Stimulated activated effector memory CD8-positive, alpha-beta T cell treated with anti-CD3 and anti-CD28 coated beads, Interleukin-12 subunit alpha, Interleukin-12 subunit beta, amount 100 ng/mL, for 72 hours (primary cell): ENCODE measurements at regions not wholly inside any gene's neighbourhood (a gene's known extent, or its start where the extent isn't known, plus 50 kb on each side); places are given as distances from the start of the nearest gene placed in this dataset.
A peak's percentile ranks its signal among the peaks of the same experiment; 100 is the strongest.
"Not testable (repeated sequence)": the region's sequence is repeated elsewhere in the genome, so short reads cannot be mapped to it uniquely, and the experiment has no call there.

Experiments
- ATAC-seq: fragments of 150-1000 bp; cut with Tn5 transposase; 2 replicates; pipeline ENCODE4 v1.10.0; 2021
- DNase-seq, 2 donors: peaks; one replicate each; pipeline ENCODE4 v3.0.0; 2021 to 2022; ENCODE audit warnings: low spot score in 2 of 2
- H3K27ac Mint-ChIP-seq: one replicate; pipeline ENCODE4 v1.8.0; 2022; ENCODE audit warnings: mild to moderate bottlenecking, mixed read lengths
- H3K36me3 Mint-ChIP-seq: one replicate; pipeline ENCODE4 v1.8.0; 2022; ENCODE audit warnings: mild to moderate bottlenecking, mixed read lengths
- H3K4me1 Mint-ChIP-seq: one replicate; pipeline ENCODE4 v1.8.0; 2022; ENCODE audit warnings: mixed read lengths
- H3K4me3 Mint-ChIP-seq: one replicate; pipeline ENCODE4 v1.8.0; 2022; ENCODE audit warnings: mild to moderate bottlenecking, mixed read lengths
- H3K9me3 Mint-ChIP-seq: one replicate; pipeline ENCODE4 v1.8.0; 2022; ENCODE audit warnings: mixed read lengths

DNA sequence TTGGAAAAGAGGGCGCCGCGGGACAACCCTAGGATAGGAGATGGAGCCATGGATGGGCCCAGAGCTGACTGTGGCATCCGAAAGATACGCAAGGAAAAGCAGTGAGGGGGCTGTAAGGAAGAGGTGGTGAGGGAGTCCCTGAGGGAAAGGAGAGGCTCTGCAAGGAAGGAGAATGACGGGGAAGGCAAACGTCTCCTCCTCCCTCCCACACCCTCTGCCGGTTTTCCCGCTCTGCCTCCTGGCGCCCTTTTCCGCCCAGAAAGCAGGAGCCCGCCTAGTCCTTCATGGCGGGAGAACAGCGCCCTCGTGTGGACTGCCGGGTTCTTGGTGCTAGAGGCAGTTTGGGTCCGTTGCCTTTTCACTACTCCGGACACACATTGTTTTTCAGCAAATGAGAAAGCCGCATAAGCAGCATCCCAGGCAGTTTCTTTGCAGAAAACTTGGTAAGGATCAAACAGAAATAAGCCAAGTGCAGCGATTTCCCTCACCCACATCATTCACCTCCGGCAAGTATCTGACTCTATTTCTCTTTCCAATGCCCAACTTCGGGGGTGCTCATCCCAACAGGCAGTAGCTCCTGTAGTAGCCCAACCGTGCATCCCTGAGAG lies 200.4 kb downstream of the INO80D start:
- DNase-seq (peak; percentile 49 to 77), ATAC-seq (no peak)
- Mint-ChIP-seq H3K9me3 (no peaks in the 10 kb centered on the region), H3K4me1 (peaks cover 8% of the 10 kb centered on the region), H3K4me3 (no peak overlapping the region), H3K27ac (no peak overlapping the region), H3K36me3 (no peaks in the 10 kb centered on the region)

DNA sequence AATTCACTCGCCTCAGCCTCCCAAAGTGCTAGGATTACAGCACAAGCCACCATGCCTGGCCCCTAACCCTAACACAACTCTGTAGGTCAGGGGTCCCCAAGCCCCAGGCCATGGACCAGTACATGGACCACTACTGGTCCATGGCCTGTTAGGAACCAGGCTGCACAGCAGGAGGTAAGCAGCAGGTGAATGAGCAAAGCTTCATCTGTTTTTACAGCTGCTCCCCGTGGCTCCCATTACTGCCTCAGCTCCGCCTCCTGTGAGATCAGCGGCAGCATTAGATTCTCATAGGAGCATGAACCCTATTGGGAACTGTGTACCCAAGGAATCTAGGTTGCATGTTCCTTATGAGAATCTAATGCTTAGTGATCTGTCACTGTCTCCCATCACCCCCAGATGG lies 201.7 kb downstream of the NRP2 start:
- no peaks in the 10 kb centered on the region for H3K36me3 Mint-ChIP-seq
- peaks cover 8% of the 10 kb centered on the region for H3K4me1 Mint-ChIP-seq
- no peak overlapping the region for H3K4me3 Mint-ChIP-seq
- ATAC-seq, result no peak
- no peak overlapping the region for H3K27ac Mint-ChIP-seq
- no peaks in the 10 kb centered on the region for H3K9me3 Mint-ChIP-seq
- DNase-seq, result no peak

DNA sequence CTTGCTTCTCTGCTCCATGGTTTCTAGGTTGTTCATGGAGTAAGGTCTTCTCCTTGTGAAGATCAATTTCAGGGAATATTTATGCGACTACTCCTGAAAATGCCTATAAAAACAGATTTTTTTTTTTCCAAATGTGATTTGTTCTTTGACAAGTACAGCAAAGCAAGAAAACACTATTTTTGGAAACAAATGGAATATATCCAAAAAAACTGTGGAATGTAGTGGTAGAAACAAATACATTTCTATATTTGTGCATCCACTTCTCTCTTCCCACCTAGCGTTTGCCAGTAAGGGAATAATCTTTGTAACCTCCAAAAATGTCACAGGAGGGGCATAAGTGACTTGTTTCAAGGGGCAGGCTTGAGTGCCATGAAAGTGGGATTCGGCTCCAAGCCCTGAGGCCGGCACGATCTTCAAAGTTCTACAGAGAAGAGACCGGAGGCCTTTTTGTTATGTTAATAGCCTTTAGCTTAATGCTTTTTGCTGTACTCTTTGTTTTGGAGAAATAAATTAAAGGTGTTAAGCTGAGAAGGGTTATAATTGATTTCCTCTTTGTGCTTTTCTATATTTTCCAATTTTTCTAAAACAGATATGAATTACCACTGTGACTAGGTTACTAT lies 200.6 kb downstream of the NRP2 start:
- no peak overlapping the region for H3K27ac Mint-ChIP-seq
- no peak for ATAC-seq
- H3K4me3 Mint-ChIP-seq, result no peak overlapping the region
- H3K36me3 Mint-ChIP-seq, result no peaks in the 10 kb centered on the region
- H3K4me1 Mint-ChIP-seq, result peaks cover 5% of the 10 kb centered on the region
- DNase-seq, result no peak
- H3K9me3 Mint-ChIP-seq, result no peaks in the 10 kb centered on the region

DNA sequence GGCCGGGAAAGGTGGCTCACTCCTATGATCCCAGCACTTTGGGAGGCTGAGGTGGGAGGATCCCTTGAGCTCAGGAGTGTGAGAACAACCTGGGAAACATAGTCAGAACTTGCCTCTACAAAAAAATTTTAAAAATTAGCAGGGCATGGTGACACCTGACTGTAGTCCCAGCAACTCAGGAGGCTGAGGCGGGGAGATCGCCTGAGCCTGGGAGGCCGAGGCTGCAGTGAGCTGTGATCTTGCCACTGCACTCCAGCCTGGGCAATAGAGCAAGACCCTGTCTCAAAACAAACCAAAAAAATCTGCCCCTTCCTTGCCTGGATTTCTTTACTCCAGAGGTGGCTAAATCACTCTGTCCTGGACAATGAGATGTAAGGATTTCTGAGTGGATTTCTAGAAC lies 197.7 kb downstream of the NRP2 start:
- Mint-ChIP-seq H3K4me1 (no peaks in the 10 kb centered on the region), H3K9me3 (no peaks in the 10 kb centered on the region), H3K27ac (no peak overlapping the region), H3K36me3 (no peaks in the 10 kb centered on the region), H3K4me3 (no peak overlapping the region)
- ATAC-seq, result no peak
- DNase-seq, result no peak

DNA sequence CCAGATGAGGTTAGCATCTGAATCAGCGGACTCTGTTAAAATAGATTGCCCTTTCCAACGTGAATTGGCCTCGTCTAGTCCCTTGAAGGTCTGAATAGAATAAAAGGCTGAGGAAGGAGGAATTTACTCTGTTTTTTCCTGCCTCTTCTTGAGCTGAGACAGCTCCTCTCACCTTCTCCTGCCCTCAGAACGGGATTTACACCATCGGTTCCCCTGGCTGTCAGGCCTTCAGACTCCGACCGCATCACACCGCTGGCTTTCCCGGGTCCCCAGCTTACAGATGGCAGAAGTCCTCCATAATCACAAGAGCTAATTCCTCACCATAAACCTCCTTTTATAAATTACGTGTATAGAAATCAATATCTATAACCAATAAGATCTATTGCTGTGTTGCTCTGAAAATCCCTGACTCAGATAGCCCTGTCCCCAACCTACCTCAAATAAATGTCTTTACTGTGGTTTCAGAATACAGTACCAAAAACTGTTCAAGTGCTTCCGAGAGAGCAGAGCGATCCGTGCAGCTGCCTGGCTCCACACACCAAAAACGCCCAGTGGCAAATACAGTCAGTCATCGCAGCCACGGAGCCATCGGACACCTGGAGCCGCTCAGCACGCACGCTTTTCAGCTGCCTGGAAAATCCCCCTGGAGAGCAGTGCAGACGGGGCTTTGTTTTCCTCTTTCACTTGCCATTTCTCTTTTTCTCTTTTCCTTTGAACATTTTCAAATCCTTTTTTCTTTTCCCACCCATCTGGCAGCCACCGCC lies 196.9 kb downstream of the NRP2 start:
- H3K4me1 Mint-ChIP-seq, result no peaks in the 10 kb centered on the region
- no peak overlapping the region for H3K27ac Mint-ChIP-seq
- no peaks in the 10 kb centered on the region for H3K36me3 Mint-ChIP-seq
- DNase-seq, result no peak
- no peaks in the 10 kb centered on the region for H3K9me3 Mint-ChIP-seq
- no peak overlapping the region for H3K4me3 Mint-ChIP-seq
- no peak for ATAC-seq

DNA sequence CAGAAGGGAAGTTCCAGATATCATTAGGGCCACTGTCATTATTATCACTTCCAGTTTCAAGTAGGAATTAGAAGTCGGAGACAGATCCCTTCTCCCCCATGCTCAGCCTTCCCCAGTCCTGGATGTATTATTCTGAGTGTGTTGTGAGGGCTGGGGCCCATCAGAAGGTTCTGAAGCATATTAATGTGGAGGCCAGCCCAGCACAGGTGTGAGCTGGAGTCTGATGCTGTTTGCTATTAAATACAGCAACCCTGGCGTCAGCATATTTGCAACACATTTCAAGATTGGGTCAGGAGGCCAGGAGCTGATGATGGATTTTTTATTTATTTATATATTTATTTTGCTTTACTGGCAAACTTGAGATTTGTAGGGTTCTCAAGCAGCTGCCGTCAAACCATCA lies 195.2 kb downstream of the NRP2 start:
- Mint-ChIP-seq H3K9me3 (no peaks in the 10 kb centered on the region), H3K27ac (no peak overlapping the region), H3K36me3 (no peaks in the 10 kb centered on the region), H3K4me1 (no peaks in the 10 kb centered on the region), H3K4me3 (no peak overlapping the region)
- DNase-seq, result no peak
- ATAC-seq, result no peak

DNA sequence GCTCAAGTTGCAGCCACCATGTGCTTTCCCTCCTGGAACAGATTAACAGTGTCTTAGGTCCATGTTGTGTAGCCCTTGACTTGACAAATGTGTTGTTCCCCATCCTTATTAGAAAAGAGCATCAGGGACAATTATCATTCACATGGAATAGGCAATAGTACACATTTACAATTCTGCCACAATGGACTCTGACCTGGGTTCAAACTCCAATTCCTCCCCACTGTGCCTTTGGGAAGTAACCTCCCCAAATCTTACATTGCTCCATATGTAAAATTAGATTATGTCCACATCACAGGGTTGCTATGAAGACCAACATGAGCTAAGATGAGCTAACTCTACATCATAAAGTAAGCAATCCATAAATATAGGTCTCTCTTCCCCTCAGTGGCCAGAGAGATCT lies 193.8 kb downstream of the NRP2 start:
- ATAC-seq (no peak), DNase-seq (no peak)
- Mint-ChIP-seq H3K9me3 (no peaks in the 10 kb centered on the region), H3K36me3 (no peaks in the 10 kb centered on the region), H3K27ac (no peak overlapping the region), H3K4me1 (no peaks in the 10 kb centered on the region), H3K4me3 (no peak overlapping the region)

DNA sequence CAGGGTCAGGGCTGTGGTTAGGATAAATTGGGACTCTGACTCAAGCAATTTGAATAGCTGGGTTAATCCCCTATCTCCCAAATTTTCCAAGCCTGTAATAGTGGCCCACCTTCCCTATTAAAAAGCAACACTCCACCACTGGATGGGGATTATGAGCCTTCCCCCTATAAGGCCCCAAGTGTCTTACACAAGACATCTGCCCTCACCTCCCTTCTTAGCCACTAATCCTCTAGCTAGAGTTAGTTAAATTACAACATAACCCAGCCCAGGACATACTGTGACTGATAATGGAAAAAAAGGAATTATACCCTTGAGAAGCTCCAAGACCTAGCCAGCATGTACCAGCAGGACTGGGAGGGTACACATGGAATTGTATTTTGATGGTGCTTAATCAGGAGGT lies 190.4 kb downstream of the NRP2 start:
- ATAC-seq (no peak), DNase-seq (no peak)
- Mint-ChIP-seq H3K36me3 (no peaks in the 10 kb centered on the region), H3K4me1 (peaks cover 14% of the 10 kb centered on the region), H3K9me3 (no peaks in the 10 kb centered on the region), H3K4me3 (no peak overlapping the region), H3K27ac (no peak overlapping the region)

DNA sequence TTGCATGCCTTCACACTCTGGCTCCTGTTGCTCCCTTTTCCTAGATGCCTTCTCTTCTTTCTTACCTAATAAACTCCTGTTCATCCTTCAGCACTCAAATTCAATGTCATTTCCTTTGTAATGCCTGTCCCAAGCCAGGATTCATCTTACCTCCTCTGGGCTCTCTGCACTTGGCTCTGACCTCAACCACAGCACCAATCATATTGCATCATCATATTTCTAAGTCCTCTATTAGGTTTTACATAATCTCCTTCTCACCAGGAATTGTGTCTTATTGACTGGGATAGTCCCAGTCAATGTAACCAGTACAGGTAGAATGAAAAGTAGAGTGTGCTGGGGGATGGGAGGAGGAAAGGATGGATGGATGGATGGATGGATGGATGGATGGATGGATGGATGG lies 187.1 kb downstream of the NRP2 start:
- Mint-ChIP-seq H3K4me3 (no peak overlapping the region), H3K36me3 (no peaks in the 10 kb centered on the region)
- ATAC-seq, result no peak

DNA sequence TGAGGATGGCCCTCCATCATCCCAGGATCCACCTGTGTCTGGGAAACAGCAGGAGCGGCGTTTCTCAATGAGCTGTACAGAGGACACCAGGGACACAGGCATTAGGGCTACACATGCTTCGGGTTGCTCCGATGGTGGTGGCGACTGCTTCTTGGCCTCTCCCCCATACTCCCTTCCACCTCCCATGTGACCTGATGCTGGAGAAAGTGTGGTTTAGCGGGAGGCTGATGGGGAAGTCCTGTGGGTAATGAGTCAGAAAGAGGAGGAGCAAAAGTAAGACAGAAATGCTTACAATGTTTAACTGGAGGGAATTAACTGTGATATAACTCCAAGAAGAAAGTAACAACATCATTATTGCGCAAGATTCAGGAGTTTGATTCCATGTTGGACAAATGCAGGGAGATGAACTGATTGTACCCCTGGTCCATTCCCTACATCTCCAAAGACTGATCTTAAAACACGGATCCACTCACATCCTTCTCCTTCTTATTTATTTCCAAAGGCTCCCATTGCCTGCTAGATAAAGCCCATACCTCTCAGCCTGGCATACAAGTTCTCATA lies 186.6 kb downstream of the NRP2 start:
- no peak overlapping the region for H3K27ac Mint-ChIP-seq
- no peak for DNase-seq
- peak; percentile 80 for ATAC-seq
- peaks cover 14% of the 10 kb centered on the region for H3K4me1 Mint-ChIP-seq
- H3K9me3 Mint-ChIP-seq, result no peaks in the 10 kb centered on the region
- H3K4me3 Mint-ChIP-seq, result no peak overlapping the region
- H3K36me3 Mint-ChIP-seq, result no peaks in the 10 kb centered on the region

More for the DNA sequence above, 187.1 kb downstream of the NRP2 start:
- no peak for DNase-seq
- Mint-ChIP-seq H3K9me3 (no peaks in the 10 kb centered on the region), H3K27ac (no peak overlapping the region), H3K4me1 (peaks cover 14% of the 10 kb centered on the region)

DNA sequence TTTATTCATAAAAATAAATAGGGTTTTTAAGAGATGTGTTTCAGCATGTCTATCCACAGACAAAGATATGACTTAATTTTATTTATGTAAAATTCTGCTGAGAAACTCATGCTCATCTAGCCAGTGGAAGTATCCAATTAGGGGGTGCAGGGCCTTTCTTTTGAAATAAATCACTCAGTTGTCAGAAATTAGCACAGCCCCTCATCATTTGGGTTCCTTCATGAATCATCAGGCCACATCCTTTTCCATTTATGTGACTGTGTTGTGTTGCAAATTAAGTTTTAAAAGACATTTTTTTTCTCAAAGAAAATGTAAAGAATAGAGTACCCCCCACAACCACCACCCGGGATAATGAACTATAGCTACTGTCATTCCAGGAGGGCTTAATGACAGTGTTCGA lies 185.8 kb downstream of the NRP2 start:
- no peaks in the 10 kb centered on the region for H3K36me3 Mint-ChIP-seq
- no peak overlapping the region for H3K4me3 Mint-ChIP-seq
- ATAC-seq (no peak), DNase-seq (no peak)
- no peaks in the 10 kb centered on the region for H3K9me3 Mint-ChIP-seq
- peaks cover 14% of the 10 kb centered on the region for H3K4me1 Mint-ChIP-seq
- no peak overlapping the region for H3K27ac Mint-ChIP-seq

DNA sequence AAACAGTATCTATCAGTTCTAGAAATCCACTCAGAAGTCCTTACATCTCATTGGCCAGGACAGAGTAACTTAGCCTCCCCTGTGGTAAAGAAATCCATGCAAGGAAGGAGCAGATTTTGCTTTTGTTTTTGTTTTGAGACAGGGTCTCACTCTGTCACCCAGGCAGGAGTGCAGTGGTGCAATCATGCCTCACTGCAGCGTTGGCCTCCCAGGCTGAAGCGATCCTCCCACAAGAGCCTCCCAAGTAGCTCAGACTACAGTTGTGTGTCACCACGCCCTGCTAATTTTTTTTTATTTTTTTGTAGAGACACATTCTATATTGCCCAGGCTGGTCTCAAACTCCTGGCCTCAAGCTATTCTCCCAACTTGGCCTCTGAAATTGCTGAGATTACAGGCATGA lies 185.1 kb downstream of the NRP2 start:
- no peaks in the 10 kb centered on the region for H3K36me3 Mint-ChIP-seq
- H3K27ac Mint-ChIP-seq, result no peak overlapping the region
- H3K4me3 Mint-ChIP-seq, result no peak overlapping the region
- peaks cover 14% of the 10 kb centered on the region for H3K4me1 Mint-ChIP-seq
- no peaks in the 10 kb centered on the region for H3K9me3 Mint-ChIP-seq
- DNase-seq (no peak), ATAC-seq (no peak)

DNA sequence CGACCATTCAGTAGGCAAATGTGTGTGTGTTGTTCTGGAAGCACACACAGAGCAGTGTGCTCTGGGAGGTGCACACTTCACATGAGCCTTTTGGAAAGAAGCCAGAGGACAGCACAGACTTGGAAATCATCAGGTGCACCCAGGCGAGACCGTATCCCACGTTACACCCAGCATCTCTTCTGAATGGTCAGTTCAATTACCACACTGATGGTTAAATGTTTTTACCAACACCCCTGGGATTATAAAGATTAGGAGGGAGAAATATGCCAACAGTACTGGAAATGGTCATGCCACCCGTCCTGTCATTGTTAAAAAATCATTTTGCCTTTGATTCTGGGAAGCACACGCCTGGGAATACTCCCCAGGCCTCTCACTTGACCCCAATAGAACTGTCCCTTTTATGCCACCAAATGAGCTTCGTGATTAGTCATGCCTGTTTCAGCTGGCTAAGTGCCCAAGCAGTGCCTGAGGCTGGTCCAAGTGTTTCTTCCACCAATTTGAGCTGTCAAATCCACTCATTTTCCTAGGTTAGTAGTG lies 183.7 kb downstream of the NRP2 start:
- Mint-ChIP-seq H3K36me3 (no peaks in the 10 kb centered on the region), H3K4me3 (no peak overlapping the region), H3K27ac (no peak overlapping the region), H3K4me1 (peaks cover 14% of the 10 kb centered on the region), H3K9me3 (no peaks in the 10 kb centered on the region)
- no peak for ATAC-seq
- no peak for DNase-seq

DNA sequence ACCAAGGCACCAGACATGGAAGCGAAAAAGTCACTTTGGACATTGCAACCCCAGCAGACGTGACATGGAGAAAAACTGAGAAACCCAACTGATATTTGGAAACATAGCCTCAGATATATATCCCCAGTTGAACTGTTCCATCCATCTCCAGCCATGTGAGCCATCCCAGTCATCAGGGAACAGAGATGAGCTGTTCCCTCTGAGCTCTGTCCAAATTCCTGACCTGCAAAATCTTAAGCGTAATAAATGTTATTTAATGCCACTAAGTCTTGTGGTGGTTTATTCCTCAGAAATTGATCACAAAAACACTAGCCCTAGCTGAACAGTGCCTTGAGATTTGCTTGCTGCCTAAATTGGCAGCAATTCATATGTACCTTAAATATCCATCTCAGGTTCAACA lies 182.8 kb downstream of the NRP2 start:
- H3K9me3 Mint-ChIP-seq, result no peaks in the 10 kb centered on the region
- DNase-seq (no peak), ATAC-seq (no peak)
- H3K4me1 Mint-ChIP-seq, result peaks cover 14% of the 10 kb centered on the region
- H3K27ac Mint-ChIP-seq, result no peak overlapping the region
- H3K36me3 Mint-ChIP-seq, result no peaks in the 10 kb centered on the region
- H3K4me3 Mint-ChIP-seq, result no peak overlapping the region

DNA sequence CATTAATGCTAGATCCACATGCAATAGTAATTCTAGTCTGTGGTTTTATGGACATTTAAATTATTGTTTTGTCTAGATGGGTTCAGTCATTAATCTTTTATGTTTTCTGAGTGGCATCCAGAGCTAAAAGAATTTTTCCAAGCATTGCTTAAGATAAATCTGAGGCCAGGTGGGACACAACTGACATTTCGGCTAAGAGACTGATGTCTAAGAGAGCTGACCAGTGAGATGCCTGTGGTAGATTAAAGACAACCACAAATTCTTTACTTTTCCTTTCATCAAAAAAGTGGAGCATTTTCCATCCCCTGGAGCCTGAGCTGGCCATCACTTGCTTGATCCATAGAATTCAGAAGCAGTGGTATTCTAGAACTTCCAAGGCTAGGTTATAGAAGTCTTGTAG lies 182.2 kb downstream of the NRP2 start:
- Mint-ChIP-seq H3K9me3 (no peaks in the 10 kb centered on the region), H3K4me1 (peaks cover 13% of the 10 kb centered on the region), H3K36me3 (no peaks in the 10 kb centered on the region), H3K4me3 (no peak overlapping the region), H3K27ac (no peak overlapping the region)
- ATAC-seq, result no peak
- DNase-seq, result no peak

DNA sequence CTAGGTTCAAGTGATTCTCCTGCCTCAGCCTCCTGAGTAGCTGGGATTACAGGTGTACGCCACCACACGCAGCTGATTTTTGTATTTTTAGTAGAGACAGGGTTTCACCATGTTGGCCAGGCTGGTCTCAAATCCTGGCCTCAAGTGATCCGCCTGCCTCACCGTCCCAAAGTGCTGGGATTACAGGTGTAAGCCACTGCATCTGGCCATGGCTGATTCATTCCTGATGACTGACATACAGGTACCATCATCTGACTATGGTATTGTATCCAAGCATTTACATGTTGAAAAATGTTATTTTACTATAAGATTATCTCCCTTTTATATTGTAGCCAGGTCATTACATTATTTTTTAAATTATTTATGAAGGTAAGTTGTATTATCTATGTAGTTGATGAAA lies 180.5 kb downstream of the NRP2 start:
- not testable (repeated sequence) for H3K27ac Mint-ChIP-seq, ATAC-seq

More for the DNA sequence above, 180.5 kb downstream of the NRP2 start:
- H3K4me1 Mint-ChIP-seq, H3K4me3 Mint-ChIP-seq, H3K36me3 Mint-ChIP-seq, DNase-seq, H3K9me3 Mint-ChIP-seq: not testable (repeated sequence)
